ENCODE measurements at regions not wholly inside any gene's neighbourhood (a gene's known extent, or its start where the extent isn't known, plus 50 kb on each side); places are given as distances from the start of the nearest gene placed in this dataset.

- Histone ChIP-seq H2AFZ (ENCODE audit: low read depth, low read length) (no peak overlapping the region), H3K79me2 (ENCODE audit: control insufficient read depth, insufficient read depth, low read length) (no peaks in the 10 kb centered on the region), H3K4me3 (replicated peaks in 1 of 3; ENCODE audit: insufficient read depth in 1 of 3, low read depth in 1 of 3, low read length in 3 of 3) (no peak overlapping the region), H3K27me3 (ENCODE audit: control insufficient read depth in 2 of 2, insufficient read depth in 2 of 2, low read length in 2 of 2) (no peaks in the 10 kb centered on the region), H3K36me3 (ENCODE audit: control insufficient read depth in 2 of 2, extremely low read depth in 1 of 2, insufficient read depth in 2 of 2, low read length in 2 of 2) (no peaks in the 10 kb centered on the region), H3K9ac (replicated peaks; ENCODE audit: extremely low read depth, insufficient read depth, low read length) (no peak overlapping the region), H3K4me2 (ENCODE audit: insufficient read depth, low read length) (no peak overlapping the region), H4K20me1 (replicated peaks; ENCODE audit: control insufficient read depth, extremely low read depth, insufficient read depth, low read length) (no peaks in the 10 kb centered on the region), H3K27ac (ENCODE audit: insufficient read depth, low read depth, low read length) (no peak overlapping the region), H3K9me1 (replicated peaks; ENCODE audit: control insufficient read depth, extremely low read depth, insufficient read depth, low read length) (no peaks in the 10 kb centered on the region), H3K4me1 (ENCODE audit: control insufficient read depth, extremely low read depth, insufficient read depth, low read length) (no peaks in the 10 kb centered on the region), H3K9me3 (replicated peaks; ENCODE audit: control insufficient read depth, insufficient read depth, low read length) (no peaks in the 10 kb centered on the region)
- BruUV-seq (replicated peaks), result no TSS peak
- dilution Hi-C loops (cut with MboI; ENCODE audit: extremely low pct_ligation_motif_present, low sequenced_read_pairs) (no loop called here), intact Hi-C loops (cut with micrococcal nuclease) (no loop called here)
- CTCF ChIA-PET, result interaction anchor here (0.9 to 1.2 kb wide), 2 partner anchors 38 to 151 kb away, joined by 3 read pairs; no protein-coding TSS in a partner anchor
- POLR2A ChIA-PET, result no interaction called here
- DNase-seq (ENCODE audit: low read depth, low spot score) (no peak), FAIRE-seq (no peak)
- no peak for TF ChIP-seq POLR2AphosphoS5 (IDR thresholded peaks at IDR 0.05; ENCODE audit: insufficient read depth, low read depth, low read length)
- TF ChIP-seq MYC (IDR thresholded peaks at IDR 0.05; ENCODE audit: low read depth, low read length), result no peak
- TF ChIP-seq, protein P1, sequence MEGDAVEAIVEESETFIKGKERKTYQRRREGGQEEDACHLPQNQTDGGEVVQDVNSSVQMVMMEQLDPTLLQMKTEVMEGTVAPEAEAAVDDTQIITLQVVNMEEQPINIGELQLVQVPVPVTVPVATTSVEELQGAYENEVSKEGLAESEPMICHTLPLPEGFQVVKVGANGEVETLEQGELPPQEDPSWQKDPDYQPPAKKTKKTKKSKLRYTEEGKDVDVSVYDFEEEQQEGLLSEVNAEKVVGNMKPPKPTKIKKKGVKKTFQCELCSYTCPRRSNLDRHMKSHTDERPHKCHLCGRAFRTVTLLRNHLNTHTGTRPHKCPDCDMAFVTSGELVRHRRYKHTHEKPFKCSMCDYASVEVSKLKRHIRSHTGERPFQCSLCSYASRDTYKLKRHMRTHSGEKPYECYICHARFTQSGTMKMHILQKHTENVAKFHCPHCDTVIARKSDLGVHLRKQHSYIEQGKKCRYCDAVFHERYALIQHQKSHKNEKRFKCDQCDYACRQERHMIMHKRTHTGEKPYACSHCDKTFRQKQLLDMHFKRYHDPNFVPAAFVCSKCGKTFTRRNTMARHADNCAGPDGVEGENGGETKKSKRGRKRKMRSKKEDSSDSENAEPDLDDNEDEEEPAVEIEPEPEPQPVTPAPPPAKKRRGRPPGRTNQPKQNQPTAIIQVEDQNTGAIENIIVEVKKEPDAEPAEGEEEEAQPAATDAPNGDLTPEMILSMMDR (IDR thresholded peaks at IDR 0.05; ENCODE audit: extremely low read depth in 1 of 2, insufficient read depth in 1 of 2, low read depth in 1 of 2, low read length in 2 of 2), result no peak
- TF ChIP-seq FOS (IDR thresholded peaks at IDR 0.05; ENCODE audit: borderline replicate concordance, insufficient read depth, low read length), result no peak
- TF ChIP-seq GATA2 (IDR thresholded peaks at IDR 0.05; ENCODE audit: insufficient read depth, insufficient read length, low read depth, low read length), result no peak
- TF ChIP-seq EZH2 (IDR thresholded peaks at IDR 0.05; ENCODE audit: borderline replicate concordance, low read depth, low read length, severe bottlenecking), result no peak
- no peak for TF ChIP-seq JUN (IDR thresholded peaks at IDR 0.05; ENCODE audit: borderline replicate concordance, insufficient read depth, insufficient read length, low read depth)
- no peak for TF ChIP-seq MAX (IDR thresholded peaks at IDR 0.05; ENCODE audit: insufficient read depth, insufficient read length)
- no peak for TF ChIP-seq POLR2A (IDR thresholded peaks at IDR 0.05; ENCODE audit: low read depth, low read length)
These were observed 157.6 kb downstream of the LPIN1 start for GRCh38 chr2:11904029-11904428.

Measured in endothelial cell of umbilical vein (primary cell).